HG02885 (cell line): ENCODE measurements at regions not wholly inside any gene's neighbourhood (a gene's known extent, or its start where the extent isn't known, plus 50 kb on each side); places are given as distances from the start of the nearest gene placed in this dataset.
"Not testable (repeated sequence)": the region's sequence is repeated elsewhere in the genome, so short reads cannot be mapped to it uniquely, and the experiment has no call there.

Experiments used
- ATAC-seq: cut with Tn5 transposase; IDR thresholded peaks from one replicate; pipeline ENCODE4 v1.9.1; 2021; ENCODE audit warnings: mild to moderate bottlenecking; ENCODE audit not compliant: unreplicated experiment, poor library complexity

DNA sequence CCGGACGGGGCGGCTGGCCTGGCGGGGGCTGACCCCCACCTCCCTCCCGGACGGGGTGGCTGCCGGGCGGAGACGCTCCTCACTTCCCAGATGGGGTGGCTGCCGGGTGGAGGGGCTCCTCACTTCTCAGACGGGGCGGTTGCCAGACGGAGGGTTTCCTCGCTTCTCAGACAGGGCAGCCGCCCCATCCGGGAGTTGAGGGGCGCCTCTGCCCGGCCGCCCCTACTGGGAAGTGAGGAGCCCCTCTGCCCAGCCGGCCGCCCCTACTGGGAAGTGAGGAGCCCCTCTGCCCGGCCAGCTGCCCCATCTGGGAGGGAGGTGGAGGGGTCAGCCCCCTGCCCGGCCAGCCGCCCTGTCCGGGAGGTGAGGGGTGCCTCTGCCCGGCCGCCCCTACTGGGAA lies 761.1 kb upstream of the SPRY2 start:
- not testable (repeated sequence) for ATAC-seq

- no peak for ATAC-seq
Observed at GRCh38 chr13:81089371-81090157, 748.6 kb upstream of the SPRY2 start.

DNA sequence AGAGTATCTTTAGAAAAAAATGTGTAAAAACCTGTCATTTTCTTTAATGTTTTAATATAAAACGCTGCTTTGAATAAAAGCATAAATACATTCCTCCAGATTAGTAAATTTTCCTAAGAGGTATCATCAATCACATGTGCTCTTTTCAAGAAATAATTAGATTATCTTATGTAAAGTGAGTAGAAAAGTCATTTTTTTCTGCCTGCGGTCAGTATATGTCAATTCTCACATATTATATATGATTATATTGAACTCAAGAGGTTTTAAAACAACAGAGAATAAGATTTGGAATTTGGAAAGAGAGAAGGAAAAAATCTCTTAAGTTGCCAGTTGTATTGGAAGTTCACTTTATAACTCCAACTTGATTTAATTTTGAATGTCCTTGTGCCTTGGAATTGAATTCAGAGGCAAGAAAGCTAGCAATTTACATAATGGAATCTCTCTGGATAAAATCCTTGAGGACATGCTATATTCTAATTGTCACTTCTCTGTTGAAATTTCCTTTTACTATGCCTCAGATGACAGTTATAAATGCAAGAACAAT lies 740.1 kb upstream of the SPRY2 start:
- no peak for ATAC-seq

DNA sequence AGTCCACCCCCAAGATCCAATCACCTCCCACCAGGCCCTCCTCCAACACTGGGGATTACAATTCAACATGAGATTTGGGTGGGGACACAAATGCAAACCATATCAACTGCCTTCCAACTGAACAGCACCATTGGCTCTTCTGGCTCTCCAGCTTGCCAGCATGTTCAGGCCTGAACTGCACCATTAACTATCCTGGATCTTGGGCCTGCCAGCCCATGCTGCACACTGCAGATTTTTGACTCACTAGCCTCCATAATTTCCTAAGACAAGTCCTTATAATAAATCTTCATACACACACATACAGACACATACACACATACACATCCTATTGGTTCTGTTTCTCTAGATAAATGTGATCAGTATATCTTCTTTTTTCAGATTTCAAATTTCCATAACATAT lies 737.1 kb upstream of the SPRY2 start:
- ATAC-seq = no peak

DNA sequence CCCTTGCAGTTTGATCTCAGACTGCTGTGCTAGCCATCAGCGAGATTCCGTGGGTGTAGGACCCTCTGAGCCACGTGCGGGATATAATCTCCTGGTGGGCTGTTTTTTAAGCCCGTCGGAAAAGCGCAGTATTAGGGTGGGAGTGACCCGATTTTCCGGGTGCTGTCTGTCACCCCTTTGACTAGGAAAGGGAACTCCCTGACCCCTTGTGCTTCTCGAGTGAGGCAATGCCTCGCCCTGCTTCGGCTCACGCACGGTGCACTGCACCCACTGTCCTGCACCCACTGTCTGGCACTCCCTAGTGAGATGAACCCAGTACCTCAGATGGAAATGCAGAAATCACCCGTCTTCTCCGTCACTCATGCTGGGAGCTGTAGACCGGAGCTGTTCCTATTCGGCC lies 728.9 kb upstream of the SPRY2 start:
- ATAC-seq = not testable (repeated sequence)

DNA sequence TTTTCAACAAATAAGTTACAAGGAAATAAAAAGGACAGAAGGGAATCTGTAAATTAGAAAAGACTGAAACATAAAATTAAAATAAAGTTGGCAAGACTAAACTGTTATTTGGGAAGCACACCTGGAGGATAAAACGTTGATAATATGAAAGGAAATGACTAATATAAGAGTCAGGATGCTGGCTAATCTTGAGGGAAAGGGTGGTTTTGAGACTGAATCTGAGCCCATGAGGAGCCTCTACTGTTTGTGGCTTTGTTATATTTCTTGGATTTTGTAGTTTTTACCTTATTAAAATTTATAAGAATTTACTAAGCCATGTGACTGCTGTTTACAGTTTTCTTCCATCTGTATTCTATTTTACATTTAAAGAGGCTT lies 718.0 kb upstream of the SPRY2 start:
- ATAC-seq = no peak

- no peak for ATAC-seq
Observed at GRCh38 chr13:81058211-81058915, 717.4 kb upstream of the SPRY2 start.

DNA sequence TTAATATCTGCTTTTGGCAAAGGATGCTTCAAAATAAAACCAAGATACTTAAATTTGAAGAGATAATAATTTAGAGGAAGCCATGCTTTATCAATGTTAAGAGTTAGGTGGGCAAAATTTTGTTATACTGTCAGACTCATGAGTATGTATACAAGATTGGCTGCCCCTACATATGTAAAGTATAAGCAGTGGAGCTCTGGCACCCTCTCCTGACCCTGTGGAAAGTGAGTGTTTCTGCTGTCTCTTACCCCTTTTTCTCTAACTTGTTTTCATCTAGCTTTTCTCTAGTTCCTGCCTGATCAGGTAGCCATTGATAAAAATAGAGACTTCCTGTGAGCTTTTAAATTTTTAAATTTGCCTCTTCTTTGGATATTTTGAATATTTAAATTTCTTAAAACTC lies 710.9 kb upstream of the SPRY2 start:
- ATAC-seq = no peak

- ATAC-seq = no peak
Observed at GRCh38 chr13:81048026-81048461, 707.1 kb upstream of the SPRY2 start.

DNA sequence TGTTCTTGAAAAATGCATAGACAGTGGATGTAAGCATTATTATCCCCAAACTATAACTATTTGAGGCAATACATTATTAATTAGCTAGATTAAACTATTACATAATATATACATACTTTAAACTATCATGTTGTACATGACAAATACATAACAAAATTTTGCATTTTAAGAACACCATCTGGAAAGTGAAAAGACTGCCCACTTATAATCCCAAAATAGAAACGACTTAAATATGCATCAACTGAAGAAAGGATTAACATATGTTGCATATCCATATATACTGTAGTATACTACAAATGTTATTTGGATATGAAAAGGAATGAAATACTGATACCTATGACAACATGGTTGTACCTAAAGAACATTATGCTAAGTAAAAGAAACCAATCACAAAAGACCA lies 700.8 kb upstream of the SPRY2 start:
- ATAC-seq = no peak

- ATAC-seq = no peak
Observed at GRCh38 chr13:81031996-81032395, 691.1 kb upstream of the SPRY2 start.

DNA sequence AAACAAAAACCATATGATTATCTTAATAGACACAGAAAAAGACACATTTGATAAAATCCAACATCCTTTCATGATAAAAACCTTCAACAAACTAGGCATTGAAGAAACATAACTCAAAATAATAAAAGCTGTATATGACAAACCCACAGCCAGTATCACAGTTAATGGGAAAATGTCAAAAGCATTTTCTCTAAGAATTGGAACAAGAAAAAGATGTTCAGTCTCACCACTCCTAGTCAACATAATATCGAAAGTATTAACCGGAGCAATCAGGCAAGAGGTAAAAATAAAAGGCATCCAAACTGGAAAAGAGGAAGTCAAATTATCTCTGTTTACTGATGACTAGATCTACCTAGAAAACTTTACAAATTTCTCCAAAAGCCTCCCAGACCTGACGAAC lies 684.2 kb upstream of the SPRY2 start:
- ATAC-seq = no peak

DNA sequence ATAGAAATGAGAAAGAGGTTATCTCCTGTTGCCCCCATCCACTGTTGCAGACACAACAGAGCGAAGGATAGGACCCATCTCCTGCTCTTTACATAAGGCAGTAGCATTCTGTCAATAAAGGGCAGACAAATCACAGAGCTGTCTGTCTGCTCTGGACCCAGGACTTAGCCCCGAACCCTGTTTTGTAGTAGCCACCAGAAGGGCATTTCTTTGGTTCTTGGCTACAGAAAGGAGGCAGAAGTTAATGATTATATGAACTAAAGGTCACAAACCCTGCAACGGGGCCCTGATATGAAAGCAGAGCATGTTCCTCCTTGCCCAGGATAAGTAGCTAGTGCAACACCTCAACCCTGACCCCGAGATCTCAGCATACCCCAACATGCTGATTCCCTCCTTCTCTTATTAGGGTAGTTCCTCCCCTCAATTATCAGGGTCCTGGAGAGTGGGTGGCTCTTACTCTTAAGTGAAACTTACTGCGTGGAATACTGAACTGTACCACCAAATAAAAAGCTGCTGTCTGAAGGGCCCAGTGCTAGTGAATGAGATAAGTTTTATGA lies 680.4 kb upstream of the SPRY2 start:
- ATAC-seq = no peak

DNA sequence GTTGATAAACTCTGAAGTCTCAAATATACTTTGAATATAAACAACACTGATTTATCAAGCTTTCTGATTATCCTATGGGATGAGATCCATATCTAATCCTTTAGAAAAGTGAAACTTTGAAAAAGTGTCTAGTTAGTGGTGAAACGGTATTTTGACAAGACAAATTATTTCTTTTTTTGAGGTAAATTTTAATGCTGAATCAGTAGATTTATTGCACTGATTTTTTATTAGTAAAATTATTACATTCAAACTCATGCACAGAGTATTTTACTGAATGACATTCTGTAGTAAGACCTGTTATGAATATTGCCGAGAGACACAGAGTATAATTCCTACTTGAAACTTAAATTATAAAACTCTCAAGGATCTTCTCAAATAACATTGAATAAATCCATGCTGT lies 679.1 kb upstream of the SPRY2 start:
- ATAC-seq = no peak

GRCh38 chr13:81018936-81019335 lies 678.0 kb upstream of the SPRY2 start:
- ATAC-seq = no peak

- peak; percentile 85 for ATAC-seq
Observed at GRCh38 chr13:81017513-81018152, 676.7 kb upstream of the SPRY2 start.

DNA sequence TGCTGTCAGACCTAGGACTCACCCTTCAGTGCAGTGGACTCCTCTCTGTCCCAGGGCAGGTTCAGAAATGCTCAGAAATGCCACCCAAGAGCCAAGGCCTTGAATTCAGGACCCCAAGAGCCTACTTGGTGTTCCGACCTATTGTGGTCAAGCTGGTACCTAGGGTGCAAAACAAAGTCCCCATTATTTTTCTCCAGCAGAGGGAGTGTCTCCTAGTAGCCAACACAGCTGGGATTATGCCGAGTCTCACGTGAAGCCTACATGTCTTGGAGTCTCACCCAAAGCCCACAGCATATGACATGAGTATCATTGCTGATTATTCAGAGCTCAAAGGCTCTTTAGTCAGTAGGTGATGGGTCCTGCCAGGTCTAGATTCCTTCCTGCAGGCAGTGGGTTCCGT lies 671.1 kb upstream of the SPRY2 start:
- no peak for ATAC-seq

DNA sequence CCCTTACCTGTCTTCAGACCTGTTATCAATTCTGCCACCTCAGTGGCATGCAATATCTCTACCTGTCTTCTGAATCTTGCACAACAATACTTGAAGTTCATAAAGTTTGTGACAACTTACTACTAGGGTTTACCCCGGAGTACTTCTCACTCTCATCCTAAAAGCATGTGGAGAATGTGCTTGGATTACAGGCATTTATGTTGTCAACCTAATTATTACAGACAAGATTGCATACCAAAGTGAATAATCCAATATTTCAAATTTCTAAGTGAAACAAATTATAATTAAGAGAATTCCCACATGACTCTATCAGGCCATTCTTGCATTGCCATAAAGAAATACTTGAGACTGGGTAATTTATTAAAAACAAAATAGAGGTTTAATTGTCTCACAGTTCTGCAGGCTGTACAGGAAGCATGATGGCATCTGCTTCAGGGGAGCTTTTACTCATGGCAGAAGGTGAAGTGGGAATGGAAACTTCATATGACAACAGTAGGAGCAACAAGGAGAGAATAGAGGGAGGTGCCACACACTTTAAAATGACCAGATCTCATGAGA lies 661.0 kb upstream of the SPRY2 start:
- ATAC-seq = no peak

DNA sequence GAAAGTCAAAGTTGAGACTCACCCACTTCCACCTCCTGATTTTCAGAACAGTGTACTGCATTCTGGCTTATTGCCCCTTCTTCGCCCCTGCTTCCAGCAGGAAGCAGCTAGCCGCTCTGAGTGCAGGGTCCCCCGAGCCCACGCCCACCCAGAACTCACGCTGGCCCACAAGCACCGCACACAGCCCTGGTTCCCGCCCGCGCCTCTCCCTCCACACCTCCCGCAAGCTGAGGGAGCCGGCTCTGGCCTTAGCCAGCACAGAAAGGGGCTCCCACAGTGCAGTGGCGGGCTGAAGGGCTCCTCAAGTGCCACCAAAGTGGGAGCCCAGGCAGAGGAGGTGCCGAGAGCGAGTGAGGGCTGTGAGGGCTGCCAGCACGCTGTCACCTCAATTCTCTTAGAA lies 657.7 kb upstream of the SPRY2 start:
- ATAC-seq = not testable (repeated sequence)

DNA sequence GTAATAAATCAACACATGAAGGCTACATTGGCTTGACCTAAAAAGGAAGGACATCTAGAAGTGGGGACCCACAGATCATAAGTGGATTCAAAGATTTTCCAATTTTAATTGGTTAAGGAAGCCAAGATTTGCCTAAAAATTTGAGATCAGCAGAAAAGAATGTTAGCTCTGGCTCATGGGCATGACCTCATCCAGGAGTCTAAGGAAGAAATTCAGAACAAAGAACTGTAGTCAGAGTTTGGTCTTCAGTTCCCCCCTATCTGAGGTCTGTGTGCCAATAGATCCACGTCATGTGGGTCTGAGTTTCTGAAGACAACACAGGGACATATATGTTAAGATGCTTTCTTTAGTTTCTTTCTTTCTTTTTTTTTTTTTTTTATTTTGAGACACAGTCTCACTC lies 648.8 kb upstream of the SPRY2 start:
- ATAC-seq = no peak

DNA sequence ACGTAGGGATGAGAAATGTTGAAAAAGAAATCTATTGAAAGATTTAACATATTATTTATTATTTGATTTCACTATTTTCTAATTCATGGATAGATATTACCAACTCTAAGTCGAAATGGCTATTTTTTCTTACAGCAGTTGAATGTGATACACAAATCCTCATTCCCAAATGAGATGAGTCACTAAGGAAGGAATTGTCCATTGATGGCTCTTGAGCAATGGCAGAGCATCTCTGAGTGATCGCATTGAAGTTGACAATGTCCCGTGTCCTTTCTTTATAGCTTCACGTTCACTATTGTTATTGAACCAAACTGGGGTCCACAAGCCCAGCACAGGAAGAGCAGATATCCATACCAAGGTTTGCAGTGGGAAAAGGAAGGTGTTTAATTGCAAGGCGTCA lies 648.3 kb upstream of the SPRY2 start:
- no peak for ATAC-seq
